ENCODE measurements at regions not wholly inside any gene's neighbourhood (a gene's known extent, or its start where the extent isn't known, plus 50 kb on each side); places are given as distances from the start of the nearest gene placed in this dataset.

DNA sequence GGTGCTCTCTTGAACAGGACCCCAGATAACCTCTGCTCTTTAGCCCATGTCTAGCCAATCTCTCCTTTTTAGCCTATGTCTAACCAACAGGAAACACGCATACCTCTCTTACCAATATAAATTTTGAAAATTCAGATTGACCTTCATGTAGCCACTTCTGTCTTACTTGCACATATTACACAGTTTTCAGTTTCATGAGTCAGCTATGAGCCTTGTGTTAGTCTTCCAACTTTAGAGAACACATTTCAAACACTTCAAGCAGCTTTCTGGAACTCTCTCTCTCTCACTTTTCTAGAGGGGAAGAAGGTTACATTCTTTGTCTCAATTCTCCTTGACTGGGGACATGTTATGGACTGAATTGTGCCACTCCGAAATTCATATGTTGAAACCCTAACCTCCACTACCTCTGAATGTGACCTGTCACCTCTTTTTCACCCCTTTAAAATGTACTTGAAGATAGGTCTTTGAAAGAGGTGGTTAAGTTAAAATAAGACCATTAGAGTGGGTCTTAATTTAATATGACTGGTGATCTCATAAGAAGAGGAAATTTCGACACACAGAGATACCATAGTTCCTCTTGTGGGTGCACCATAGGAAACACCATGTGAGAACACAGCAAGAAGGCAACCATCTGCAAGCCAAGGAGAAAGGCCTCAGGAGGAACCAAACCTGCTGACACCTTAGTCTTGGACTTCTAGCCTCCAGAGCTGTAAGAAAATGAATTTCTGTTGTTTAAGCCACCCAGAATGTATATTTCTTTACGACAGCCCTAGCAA is 480.3 kb upstream of the ALCAM start:
- Histone ChIP-seq H3K79me2 (ENCODE audit: control insufficient read depth, insufficient read depth, low read length) (no peaks in the 10 kb centered on the region), H3K27me3 (replicated peaks in 1 of 2; ENCODE audit: control insufficient read depth in 2 of 2, insufficient read depth in 2 of 2, low read length in 1 of 2) (no peaks in the 10 kb centered on the region), H3K4me3 (no peak overlapping the region), H3K9ac (ENCODE audit: control insufficient read depth, insufficient read depth, low read length) (no peak overlapping the region), H3K36me3 (ENCODE audit: control insufficient read depth in 2 of 2, insufficient read depth in 2 of 2, low read length in 1 of 2) (no peaks in the 10 kb centered on the region), H4K20me1 (ENCODE audit: control insufficient read depth, insufficient read depth) (no peaks in the 10 kb centered on the region), H3K4me1 (ENCODE audit: control insufficient read depth, insufficient read depth, low read length) (no peaks in the 10 kb centered on the region), H3K27ac (ENCODE audit: control insufficient read depth, insufficient read depth) (no peak overlapping the region), H3K9me3 (replicated peaks; ENCODE audit: control insufficient read depth, insufficient read depth, low read length) (no peaks in the 10 kb centered on the region; the same call in 2 of the 3 replicates), H3K4me2 (ENCODE audit: control insufficient read depth, insufficient read depth) (no peak overlapping the region), H2AFZ (ENCODE audit: control insufficient read depth, low read depth, low read length) (no peak overlapping the region)
- RAD21 ChIA-PET (ENCODE audit: unreplicated experiment): no interaction called here
- CTCF ChIA-PET: interaction anchor here (0.8 kb wide), 1 partner anchor 10 kb away, joined by 3 read pairs; no protein-coding TSS in a partner anchor
- FAIRE-seq (no peak), ATAC-seq (no peak; the same call in 1 of the 3 replicates), DNase-seq (ENCODE audit: low read depth, low spot score) (no peak)
- POLR2A ChIA-PET: no interaction called here
- WGBS (ENCODE audit: insufficient coverage, insufficient replicate concordance, low lambda C conversion rate, missing lambda C conversion rate): 37% methylated on average over 4 of the region's 4 CpGs
- intact Hi-C loops (cut with micrococcal nuclease; ENCODE audit: unreplicated experiment) (loop anchor here (5.0 kb wide), 1 partner anchor 481 kb away; the partner anchor contains the start of gene ALCAM), in situ Hi-C loops (cut with MboI) (no loop called here)
- no TSS peak for BruUV-seq (replicated peaks)
- SMC1A ChIA-PET (ENCODE audit: uncharacterized antibody, unreplicated experiment): interaction anchor here (1.3 kb wide), 1 partner anchor 11 kb away, joined by 3 read pairs; no protein-coding TSS in a partner anchor
- TF ChIP-seq FOXM1 (IDR thresholded peaks at IDR 0.05; ENCODE audit: low read depth, low read length) (no peak), HDAC6 (IDR thresholded peaks at IDR 0.05; ENCODE audit: unreplicated experiment) (no peak), SMAD5 (IDR thresholded peaks at IDR 0.05; ENCODE audit: low read depth) (no peak), MYB (IDR thresholded peaks at IDR 0.05; ENCODE audit: borderline replicate concordance, low read depth, low read length) (no peak), SP1 (IDR thresholded peaks at IDR 0.05; ENCODE audit: low read depth, low read length) (no peak), POLR2AphosphoS5 (IDR thresholded peaks at IDR 0.05; ENCODE audit: low read length) (no peak), MXI1 (IDR thresholded peaks at IDR 0.05; ENCODE audit: low read depth, low read length) (no peak), GABPA (IDR thresholded peaks at IDR 0.05; ENCODE audit: low read depth) (no peak), NRF1 (conservative IDR thresholded peaks at IDR 0.05; ENCODE audit: low read depth, low read length) (no peak), FOXK2 (IDR thresholded peaks at IDR 0.05) (no peak), SREBF2 (IDR thresholded peaks at IDR 0.05; ENCODE audit: low read length) (no peak), ZNF384 (IDR thresholded peaks at IDR 0.05; ENCODE audit: borderline replicate concordance, low read depth, low read length) (no peak)
- TF ChIP-seq, protein P1, sequence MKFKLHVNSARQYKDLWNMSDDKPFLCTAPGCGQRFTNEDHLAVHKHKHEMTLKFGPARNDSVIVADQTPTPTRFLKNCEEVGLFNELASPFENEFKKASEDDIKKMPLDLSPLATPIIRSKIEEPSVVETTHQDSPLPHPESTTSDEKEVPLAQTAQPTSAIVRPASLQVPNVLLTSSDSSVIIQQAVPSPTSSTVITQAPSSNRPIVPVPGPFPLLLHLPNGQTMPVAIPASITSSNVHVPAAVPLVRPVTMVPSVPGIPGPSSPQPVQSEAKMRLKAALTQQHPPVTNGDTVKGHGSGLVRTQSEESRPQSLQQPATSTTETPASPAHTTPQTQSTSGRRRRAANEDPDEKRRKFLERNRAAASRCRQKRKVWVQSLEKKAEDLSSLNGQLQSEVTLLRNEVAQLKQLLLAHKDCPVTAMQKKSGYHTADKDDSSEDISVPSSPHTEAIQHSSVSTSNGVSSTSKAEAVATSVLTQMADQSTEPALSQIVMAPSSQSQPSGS (IDR thresholded peaks at IDR 0.05; ENCODE audit: low read length): no peak
- TF ChIP-seq, protein P2, sequence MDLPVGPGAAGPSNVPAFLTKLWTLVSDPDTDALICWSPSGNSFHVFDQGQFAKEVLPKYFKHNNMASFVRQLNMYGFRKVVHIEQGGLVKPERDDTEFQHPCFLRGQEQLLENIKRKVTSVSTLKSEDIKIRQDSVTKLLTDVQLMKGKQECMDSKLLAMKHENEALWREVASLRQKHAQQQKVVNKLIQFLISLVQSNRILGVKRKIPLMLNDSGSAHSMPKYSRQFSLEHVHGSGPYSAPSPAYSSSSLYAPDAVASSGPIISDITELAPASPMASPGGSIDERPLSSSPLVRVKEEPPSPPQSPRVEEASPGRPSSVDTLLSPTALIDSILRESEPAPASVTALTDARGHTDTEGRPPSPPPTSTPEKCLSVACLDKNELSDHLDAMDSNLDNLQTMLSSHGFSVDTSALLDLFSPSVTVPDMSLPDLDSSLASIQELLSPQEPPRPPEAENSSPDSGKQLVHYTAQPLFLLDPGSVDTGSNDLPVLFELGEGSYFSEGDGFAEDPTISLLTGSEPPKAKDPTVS (IDR thresholded peaks at IDR 0.05; ENCODE audit: low read depth, low read length): no peak
- TF ChIP-seq, protein P3, sequence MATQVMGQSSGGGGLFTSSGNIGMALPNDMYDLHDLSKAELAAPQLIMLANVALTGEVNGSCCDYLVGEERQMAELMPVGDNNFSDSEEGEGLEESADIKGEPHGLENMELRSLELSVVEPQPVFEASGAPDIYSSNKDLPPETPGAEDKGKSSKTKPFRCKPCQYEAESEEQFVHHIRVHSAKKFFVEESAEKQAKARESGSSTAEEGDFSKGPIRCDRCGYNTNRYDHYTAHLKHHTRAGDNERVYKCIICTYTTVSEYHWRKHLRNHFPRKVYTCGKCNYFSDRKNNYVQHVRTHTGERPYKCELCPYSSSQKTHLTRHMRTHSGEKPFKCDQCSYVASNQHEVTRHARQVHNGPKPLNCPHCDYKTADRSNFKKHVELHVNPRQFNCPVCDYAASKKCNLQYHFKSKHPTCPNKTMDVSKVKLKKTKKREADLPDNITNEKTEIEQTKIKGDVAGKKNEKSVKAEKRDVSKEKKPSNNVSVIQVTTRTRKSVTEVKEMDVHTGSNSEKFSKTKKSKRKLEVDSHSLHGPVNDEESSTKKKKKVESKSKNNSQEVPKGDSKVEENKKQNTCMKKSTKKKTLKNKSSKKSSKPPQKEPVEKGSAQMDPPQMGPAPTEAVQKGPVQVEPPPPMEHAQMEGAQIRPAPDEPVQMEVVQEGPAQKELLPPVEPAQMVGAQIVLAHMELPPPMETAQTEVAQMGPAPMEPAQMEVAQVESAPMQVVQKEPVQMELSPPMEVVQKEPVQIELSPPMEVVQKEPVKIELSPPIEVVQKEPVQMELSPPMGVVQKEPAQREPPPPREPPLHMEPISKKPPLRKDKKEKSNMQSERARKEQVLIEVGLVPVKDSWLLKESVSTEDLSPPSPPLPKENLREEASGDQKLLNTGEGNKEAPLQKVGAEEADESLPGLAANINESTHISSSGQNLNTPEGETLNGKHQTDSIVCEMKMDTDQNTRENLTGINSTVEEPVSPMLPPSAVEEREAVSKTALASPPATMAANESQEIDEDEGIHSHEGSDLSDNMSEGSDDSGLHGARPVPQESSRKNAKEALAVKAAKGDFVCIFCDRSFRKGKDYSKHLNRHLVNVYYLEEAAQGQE (IDR thresholded peaks at IDR 0.05; ENCODE audit: low read depth, low read length): no peak
- TF ChIP-seq, protein P4, sequence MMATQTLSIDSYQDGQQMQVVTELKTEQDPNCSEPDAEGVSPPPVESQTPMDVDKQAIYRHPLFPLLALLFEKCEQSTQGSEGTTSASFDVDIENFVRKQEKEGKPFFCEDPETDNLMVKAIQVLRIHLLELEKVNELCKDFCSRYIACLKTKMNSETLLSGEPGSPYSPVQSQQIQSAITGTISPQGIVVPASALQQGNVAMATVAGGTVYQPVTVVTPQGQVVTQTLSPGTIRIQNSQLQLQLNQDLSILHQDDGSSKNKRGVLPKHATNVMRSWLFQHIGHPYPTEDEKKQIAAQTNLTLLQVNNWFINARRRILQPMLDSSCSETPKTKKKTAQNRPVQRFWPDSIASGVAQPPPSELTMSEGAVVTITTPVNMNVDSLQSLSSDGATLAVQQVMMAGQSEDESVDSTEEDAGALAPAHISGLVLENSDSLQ (IDR thresholded peaks at IDR 0.05): no peak
